ENCODE measurements at regions not wholly inside any gene's neighbourhood (a gene's known extent, or its start where the extent isn't known, plus 50 kb on each side); places are given as distances from the start of the nearest gene placed in this dataset.

- peak; percentile 65 for DNase-seq
Measured at GRCh38 chr12:124456652-124457152, 110.7 kb downstream of the NCOR2 start.

GRCh38 chr12:124456133-124456651 is 111.2 kb downstream of the NCOR2 start:
- no peak for DNase-seq

GRCh38 chr12:124455336-124455735 is 112.1 kb downstream of the NCOR2 start:
- no peak for DNase-seq

- DNase-seq = no peak
Measured at GRCh38 chr12:124454735-124455134, 112.7 kb downstream of the NCOR2 start.

- no peak for DNase-seq
Measured at GRCh38 chr12:124454352-124454725, 113.1 kb downstream of the NCOR2 start.

- peak; percentile 89 for DNase-seq
Measured at GRCh38 chr12:124453419-124454351, 113.7 kb downstream of the NCOR2 start.

GRCh38 chr12:124452576-124453331 is 114.7 kb downstream of the NCOR2 start:
- no peak for DNase-seq

GRCh38 chr12:124451637-124452243 is 115.7 kb downstream of the NCOR2 start:
- DNase-seq = no peak

- DNase-seq = no peak
Measured at GRCh38 chr12:124451016-124451415, 116.4 kb downstream of the NCOR2 start.

- DNase-seq = no peak
Measured at GRCh38 chr12:124450376-124450750, 117.0 kb downstream of the NCOR2 start.

GRCh38 chr12:124449623-124450375 is 117.6 kb downstream of the NCOR2 start:
- no peak for DNase-seq

GRCh38 chr12:124448955-124449622 is 118.3 kb downstream of the NCOR2 start:
- no peak for DNase-seq

- DNase-seq = no peak
Measured at GRCh38 chr12:124448241-124448954, 119.0 kb downstream of the NCOR2 start.

GRCh38 chr12:124446364-124446763 is 121.0 kb downstream of the NCOR2 start:
- DNase-seq = no peak

GRCh38 chr12:124445826-124446225 is 121.6 kb downstream of the NCOR2 start:
- DNase-seq = no peak

GRCh38 chr12:124445121-124445718 is 122.2 kb downstream of the NCOR2 start:
- no peak for DNase-seq

GRCh38 chr12:124443931-124444712 is 123.3 kb downstream of the NCOR2 start:
- no peak for DNase-seq

GRCh38 chr12:124442772-124443445 is 124.5 kb downstream of the NCOR2 start:
- no peak for DNase-seq

- no peak for DNase-seq
Measured at GRCh38 chr12:124442281-124442680, 125.1 kb downstream of the NCOR2 start.

Measured in CD4-positive, alpha-beta T cell treated with Interleukin-10 for 1 hour (primary cell).